ENCODE measurements at regions not wholly inside any gene's neighbourhood (a gene's known extent, or its start where the extent isn't known, plus 50 kb on each side); places are given as distances from the start of the nearest gene placed in this dataset.

GRCh38 chr11:97814325-97814959 lies 1206.3 kb upstream of the CNTN5 start:
- no peak for DNase-seq

DNA sequence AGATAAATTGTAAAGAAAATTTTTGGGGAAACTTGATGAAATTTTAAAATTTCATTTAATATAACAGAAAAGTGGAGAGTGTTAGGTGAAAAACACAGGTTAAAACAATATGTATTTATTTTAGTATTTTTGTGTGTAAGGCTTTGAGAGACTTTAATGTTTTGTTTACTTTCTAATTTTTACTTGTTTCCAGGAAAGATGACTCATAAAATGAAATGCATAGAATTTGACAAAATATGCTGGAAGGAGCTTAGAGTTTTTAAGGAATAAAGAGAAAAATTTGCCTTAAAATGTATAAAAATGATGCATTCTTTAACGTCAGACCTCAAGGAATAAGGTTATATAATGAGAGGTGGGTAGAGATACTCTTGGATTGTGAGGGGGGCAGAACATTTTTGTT lies 1205.1 kb upstream of the CNTN5 start:
- DNase-seq = no peak

GRCh38 chr11:97832451-97832850 lies 1188.3 kb upstream of the CNTN5 start:
- no peak for DNase-seq

GRCh38 chr11:97833412-97833811 lies 1187.3 kb upstream of the CNTN5 start:
- DNase-seq = no peak

DNA sequence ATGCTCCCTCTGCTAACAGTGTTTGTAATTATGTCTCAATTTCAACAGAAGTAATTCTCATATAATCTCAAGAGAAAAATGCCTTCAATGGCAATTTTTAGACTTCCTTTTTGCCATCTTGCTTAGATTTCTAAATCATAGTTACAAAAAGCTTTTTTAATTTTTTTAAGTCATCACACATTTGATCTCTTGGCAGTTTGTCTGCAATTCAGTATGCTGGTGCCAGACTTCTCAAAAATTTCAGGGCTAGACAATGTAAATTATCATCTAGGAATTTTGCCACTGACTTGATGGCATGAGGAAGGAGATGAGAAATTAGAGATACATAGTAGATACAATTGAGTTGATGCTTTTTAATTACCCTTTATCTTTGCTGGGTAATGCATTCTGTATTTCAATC lies 1176.7 kb upstream of the CNTN5 start:
- DNase-seq = no peak

DNA sequence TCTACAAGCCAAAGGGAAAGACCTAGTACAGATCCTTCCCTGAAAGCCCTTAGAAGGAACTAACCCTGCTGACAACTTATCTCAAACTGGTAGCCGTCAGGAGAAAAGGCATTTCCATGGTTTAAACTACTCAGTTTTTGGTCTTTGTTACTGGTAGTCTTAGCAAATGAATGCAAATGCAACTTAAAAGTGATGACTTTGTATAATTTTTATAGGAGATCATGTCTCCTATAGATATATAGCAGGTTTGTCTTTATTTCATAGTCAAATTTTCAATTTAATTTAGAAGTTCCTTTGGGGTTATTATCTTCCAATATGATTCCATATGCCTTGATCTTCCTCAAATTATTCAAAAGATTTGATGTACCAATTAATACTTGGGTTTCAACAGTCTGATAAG lies 1173.0 kb upstream of the CNTN5 start:
- no peak for DNase-seq

GRCh38 chr11:97850701-97851100 lies 1170.0 kb upstream of the CNTN5 start:
- DNase-seq = no peak

DNA sequence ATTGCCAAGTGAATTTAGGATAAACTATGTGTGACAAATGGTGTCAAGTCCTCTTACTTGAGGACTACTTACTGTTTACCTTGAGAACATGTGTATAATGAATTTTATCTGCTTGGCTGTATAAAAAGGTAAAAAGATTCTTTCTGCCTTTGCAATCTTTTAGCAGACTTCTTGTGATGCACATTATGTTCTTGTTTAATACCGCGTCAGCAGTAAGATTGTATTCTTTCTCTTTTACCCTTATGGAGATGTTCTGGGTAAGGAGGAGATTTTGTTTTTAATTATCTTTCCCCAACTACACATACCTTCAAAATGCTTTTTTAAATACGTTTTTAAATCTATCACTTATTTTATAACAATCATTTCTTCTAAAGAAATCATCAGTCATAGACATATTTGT lies 1166.4 kb upstream of the CNTN5 start:
- no peak for DNase-seq

DNA sequence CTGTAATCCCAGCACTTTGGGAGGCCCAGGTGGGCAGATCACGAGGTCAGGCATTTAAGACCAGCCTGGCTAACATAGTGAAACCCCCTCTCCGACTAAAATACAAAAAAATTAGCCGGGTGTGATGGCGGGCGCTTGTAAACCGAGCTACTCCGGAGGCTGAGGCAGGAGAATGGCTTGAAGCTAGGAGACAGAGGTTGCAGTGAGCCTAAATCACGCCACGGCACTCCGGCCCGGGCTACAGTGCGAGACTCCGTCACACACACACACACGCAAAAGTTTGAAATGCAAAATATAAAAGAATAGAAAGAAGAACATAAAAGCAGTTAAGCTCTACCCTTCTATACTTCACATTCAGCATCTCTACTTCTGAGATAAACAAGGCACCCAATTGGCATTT lies 1165.9 kb upstream of the CNTN5 start:
- no peak for DNase-seq

DNA sequence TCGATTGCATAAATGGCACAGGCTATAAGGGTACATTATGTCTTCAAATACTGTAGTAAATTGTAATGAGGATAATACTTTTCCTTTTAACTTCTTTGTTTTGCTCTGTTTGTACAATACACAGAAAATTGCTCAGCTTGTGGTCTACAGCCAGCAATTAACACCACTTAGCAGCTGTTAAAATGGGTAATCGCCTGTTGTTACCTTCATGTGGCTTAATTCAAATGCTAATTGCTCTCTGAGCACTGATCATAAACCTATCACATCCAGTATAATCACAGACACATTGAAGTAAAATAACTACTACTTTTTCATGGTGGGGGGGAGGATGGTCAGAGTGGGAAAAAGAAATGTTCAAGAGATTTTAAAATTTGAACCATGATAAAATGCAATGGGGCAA lies 1164.1 kb upstream of the CNTN5 start:
- no peak for DNase-seq

GRCh38 chr11:97860237-97860636 lies 1160.5 kb upstream of the CNTN5 start:
- no peak for DNase-seq

DNA sequence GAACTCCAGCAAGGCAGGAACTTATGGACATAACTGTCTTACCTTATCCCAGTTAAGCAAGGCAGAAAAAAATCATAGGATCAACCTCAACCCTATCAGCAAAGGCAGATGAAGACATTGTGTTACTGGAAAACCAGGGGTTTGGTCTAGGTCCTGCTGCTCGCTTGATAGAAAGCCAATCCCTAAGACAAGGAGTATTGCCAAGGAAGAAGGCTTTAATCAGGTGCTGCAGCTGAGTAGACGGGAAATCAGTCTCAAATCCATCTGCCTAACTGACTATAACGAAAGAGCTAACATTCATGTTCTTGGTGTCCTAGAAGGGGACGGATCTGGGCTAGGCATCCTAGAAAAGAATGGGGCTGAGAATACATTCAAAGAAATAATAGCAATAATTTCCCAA lies 1158.7 kb upstream of the CNTN5 start:
- no peak for DNase-seq

DNA sequence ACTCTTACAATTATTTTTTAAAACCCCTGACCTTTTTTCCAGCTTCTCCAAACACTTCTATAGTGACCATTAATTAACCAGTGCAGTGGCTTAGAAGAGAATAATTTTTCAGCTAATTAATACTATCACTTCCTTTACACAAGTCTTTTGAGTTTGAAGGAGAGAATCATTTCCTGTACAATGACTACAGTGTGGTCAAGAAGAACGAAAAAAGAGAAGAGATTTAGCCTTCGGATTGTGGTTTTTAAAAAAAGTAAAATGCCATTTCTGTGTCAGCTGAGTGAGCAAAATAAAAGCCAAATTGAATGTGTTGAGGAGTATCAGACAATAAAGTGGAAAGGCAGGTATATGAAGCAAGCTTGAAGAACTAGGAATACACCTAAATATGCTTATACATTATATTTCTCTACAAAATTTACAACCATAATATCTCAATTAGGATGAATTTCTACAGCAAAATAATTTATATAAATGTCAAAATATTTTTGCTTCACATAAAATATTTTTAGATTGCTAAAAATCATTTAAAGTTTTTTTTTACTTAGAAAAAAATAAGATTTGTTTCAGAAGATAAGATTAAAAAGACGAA lies 1155.2 kb upstream of the CNTN5 start:
- no peak for DNase-seq

DNA sequence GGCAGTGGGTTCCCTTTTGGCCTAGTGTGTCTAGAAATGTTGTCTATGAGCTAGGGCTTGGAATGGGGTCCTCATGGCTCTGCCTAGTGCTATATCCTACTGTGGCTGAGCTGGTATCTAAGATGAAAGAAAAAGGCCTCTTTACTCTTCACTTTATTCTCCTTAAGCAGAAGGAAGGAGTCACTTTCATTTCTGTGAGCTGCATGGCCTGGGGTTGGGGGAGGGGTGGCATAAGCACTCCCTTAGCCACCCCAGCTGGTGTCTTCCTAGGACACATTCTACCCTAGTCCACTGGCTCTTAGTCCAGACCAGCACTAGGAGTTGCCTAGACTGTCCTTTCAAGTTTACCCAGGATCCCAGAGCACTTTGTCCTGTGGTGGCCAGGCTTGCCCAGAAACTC lies 1148.9 kb upstream of the CNTN5 start:
- no peak for DNase-seq

GRCh38 chr11:97880209-97880608 lies 1140.5 kb upstream of the CNTN5 start:
- no peak for DNase-seq

GRCh38 chr11:97883086-97883485 lies 1137.7 kb upstream of the CNTN5 start:
- DNase-seq = no peak

DNA sequence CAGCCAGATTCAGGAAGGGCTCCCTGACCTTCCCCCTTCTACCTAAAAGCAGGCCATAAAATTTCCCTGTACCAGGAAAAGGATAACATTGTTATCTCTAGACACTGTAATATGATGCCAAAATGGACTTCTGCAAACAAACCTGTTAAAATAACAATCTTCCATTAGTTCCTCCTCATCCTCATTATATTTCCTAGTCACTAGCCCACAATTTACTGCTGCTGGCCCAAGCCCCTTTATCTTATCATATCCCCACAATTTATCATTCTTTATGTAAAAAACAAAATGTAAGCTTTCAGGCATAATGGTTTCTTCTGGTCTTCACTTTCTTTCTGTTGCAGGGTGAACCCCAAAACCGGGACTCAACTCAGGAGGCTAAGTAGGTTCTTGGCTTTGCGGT lies 1132.1 kb upstream of the CNTN5 start:
- DNase-seq = no peak

- no peak for DNase-seq
Measured at GRCh38 chr11:97890466-97890865, 1130.3 kb upstream of the CNTN5 start.

GRCh38 chr11:97893612-97894011 lies 1127.1 kb upstream of the CNTN5 start:
- DNase-seq = no peak

DNA sequence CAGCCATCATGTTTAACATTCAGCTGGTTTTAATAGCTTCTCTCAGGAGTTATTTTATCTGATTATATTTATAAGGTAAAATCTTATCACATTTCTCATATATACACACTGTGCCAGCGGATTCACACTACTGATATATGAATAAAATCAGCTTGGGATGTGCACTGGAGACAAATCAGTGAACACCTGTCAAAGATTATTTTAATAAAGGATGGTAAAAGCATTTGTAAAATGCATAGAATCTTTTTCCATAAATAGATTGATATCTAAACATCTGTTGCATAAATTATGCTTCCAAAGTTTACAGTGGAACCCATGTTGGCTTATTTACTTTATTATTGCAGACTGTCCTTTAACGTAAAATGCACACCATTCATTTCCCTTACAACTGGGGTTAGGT lies 1125.8 kb upstream of the CNTN5 start:
- no peak for DNase-seq

DNA sequence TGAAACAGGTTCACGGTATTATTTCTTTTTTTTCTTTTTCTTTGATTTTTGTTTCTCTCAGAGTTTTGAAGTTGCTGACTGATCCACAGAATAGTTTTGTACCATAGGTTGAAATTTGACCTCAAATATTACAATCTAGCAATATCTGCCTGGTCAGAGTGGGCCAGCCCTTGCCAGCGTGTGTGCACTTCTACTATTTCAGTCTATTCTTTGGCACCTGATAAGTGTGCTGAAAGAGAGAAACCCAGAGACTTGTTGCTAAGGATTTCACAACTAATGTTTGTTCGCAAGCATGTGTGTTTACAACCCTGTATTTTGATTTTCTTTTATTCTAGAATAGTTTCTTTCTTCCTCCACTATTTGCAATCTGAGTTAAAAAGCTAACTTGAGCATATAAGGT lies 1125.2 kb upstream of the CNTN5 start:
- DNase-seq = no peak

- DNase-seq = no peak
Measured at GRCh38 chr11:97902828-97903227, 1117.9 kb upstream of the CNTN5 start.

- no peak for DNase-seq
Measured at GRCh38 chr11:97905101-97905500, 1115.6 kb upstream of the CNTN5 start.

- DNase-seq = no peak
Measured at GRCh38 chr11:97905671-97906070, 1115.1 kb upstream of the CNTN5 start.

DNA sequence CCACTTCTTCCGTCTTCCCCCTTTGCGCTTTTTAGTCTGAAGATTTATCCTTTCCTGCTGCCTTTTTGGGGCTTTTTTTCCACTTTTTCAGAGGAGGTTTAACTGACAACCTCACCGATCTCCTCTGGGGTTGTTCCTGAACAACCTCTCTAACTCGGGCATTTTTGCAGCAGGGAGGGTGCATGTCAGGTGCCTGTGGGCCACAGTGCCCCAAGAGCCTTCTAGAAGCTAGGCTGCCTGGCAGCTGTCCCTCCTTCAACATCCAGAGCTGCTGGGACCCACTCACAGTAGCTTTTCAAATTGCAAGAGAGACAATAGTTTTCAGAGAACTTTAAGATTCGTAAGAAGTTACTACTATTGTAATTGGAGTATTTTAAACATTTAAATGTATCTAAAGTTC lies 1112.4 kb upstream of the CNTN5 start:
- DNase-seq = no peak
